Gastroesophageal sphincter (tissue), 4 donors: ENCODE measurements at regions not wholly inside any gene's neighbourhood (a gene's known extent, or its start where the extent isn't known, plus 50 kb on each side); places are given as distances from the start of the nearest gene placed in this dataset.

Experiments
- ATAC-seq: fragments of 150-250 bp; one replicate; pipeline ENCODE4 v1.9.1; 2016; ENCODE audit warnings: mild to moderate bottlenecking, moderate library complexity
- H3K27ac ChIP-seq, 4 donors: fragments of 200-600 bp; sonication (generic) in 3 of 4; 1 replicate in 3 of 4; 2 replicates in 1 of 4; pipeline ENCODE4 v1.5.1; 2016 to 2019
- H3K27me3 ChIP-seq: fragments of 200-600 bp; sonication (generic); one replicate; pipeline ENCODE4 v1.5.1; 2019
- H3K36me3 ChIP-seq, 2 donors: fragments of 200-600 bp; sonication (generic); one replicate each; pipeline ENCODE4 v1.5.1; 2019; ENCODE audit warnings: control low read depth in 1 of 2
- H3K4me1 ChIP-seq, 3 donors: fragments of 200-600 bp; sonication (generic); 1 replicate in 2 of 3; 2 replicates in 1 of 3; pipeline ENCODE4 v1.5.1; 2016 to 2019; ENCODE audit warnings: control low read depth in 2 of 3
- H3K4me3 ChIP-seq, 2 donors: fragments of 200-600 bp; sonication (generic); one replicate each; pipeline ENCODE4 v1.5.1; 2019; ENCODE audit warnings: mild to moderate bottlenecking in 1 of 2, moderate library complexity in 1 of 2
- H3K9me3 ChIP-seq, 3 donors: fragments of 200-600 bp; sonication (generic); one replicate each; pipeline ENCODE4 v1.5.1; 2017 to 2019; ENCODE audit warnings: control low read depth in 2 of 3
- CTCF ChIP-seq, 4 experiments: fragments of 200-600 bp in 2 of 4; fragments of 450-650 bp in 2 of 4; sonication (generic) in 1 of 4; IDR thresholded peaks; one replicate each; pipeline ENCODE4 v1.5.1; 2017 to 2019; ENCODE audit warnings: antibody characterized with exemption in 4 of 4, mild to moderate bottlenecking in 2 of 4, moderate library complexity in 2 of 4
- EP300 ChIP-seq: sonication (generic); formaldehyde crosslinking; IDR thresholded peaks from one replicate; pipeline ENCODE4 v1.6.1; 2017; ENCODE audit warnings: antibody characterized with exemption, mild to moderate bottlenecking
- POLR2A ChIP-seq, 2 donors: fragments of 450-650 bp; IDR thresholded peaks; one replicate each; pipeline ENCODE4 v1.6.1; 2017; ENCODE audit warnings: antibody characterized with exemption in 2 of 2, mild to moderate bottlenecking in 2 of 2, moderate library complexity in 1 of 2
- POLR2AphosphoS5 ChIP-seq: sonication (generic); formaldehyde crosslinking; IDR thresholded peaks from one replicate; pipeline ENCODE4 v1.6.1; 2017; ENCODE audit warnings: antibody characterized with exemption
- WGBS, 2 donors: methylation state at CpG; one replicate each; pipeline ENCODE4 v1.1.5; 2018; ENCODE audit warnings: low coverage in 1 of 2; 5-methylcytosine and 5-hydroxymethylcytosine counted together

- no peak for ATAC-seq
- no peak for TF ChIP-seq POLR2A (IDR thresholded peaks at IDR 0.05)
- TF ChIP-seq EP300: no peak
- no peak for TF ChIP-seq CTCF (IDR thresholded peaks at IDR 0.05)
- no peak for TF ChIP-seq POLR2AphosphoS5
- 49 to 52% methylated on average over 3 of the region's 3 CpGs for WGBS, 2 donors
These were observed 444.3 kb upstream of the NRSN1 start for GRCh38 chr6:23681743-23682142.

GRCh38 chr6:23688650-23689049, 437.4 kb upstream of the NRSN1 start:
- no peak for ATAC-seq
- WGBS, 2 donors: 34 to 83% methylated on average over 12 to 15 of the region's 15 CpGs
- no peak overlapping the region for H3K4me3 ChIP-seq
- TF ChIP-seq POLR2A (IDR thresholded peaks at IDR 0.05) (no peak), POLR2AphosphoS5 (no peak), EP300 (no peak), CTCF (IDR thresholded peaks at IDR 0.05) (no peak)
- H3K36me3 ChIP-seq: no peaks in the 10 kb centered on the region
- no peak overlapping the region for H3K27ac ChIP-seq
- no peaks in the 10 kb centered on the region for H3K9me3 ChIP-seq
- H3K4me1 ChIP-seq: peaks cover 0 to 19% (median 0%) of the 10 kb centered on the region in 3 donors
- no peaks in the 10 kb centered on the region for H3K27me3 ChIP-seq

More at GRCh38 chr6:23681743-23682142, 444.3 kb upstream of the NRSN1 start:
- Histone ChIP-seq H3K9me3 (no peaks in the 10 kb centered on the region), H3K27me3 (no peaks in the 10 kb centered on the region), H3K36me3 (no peaks in the 10 kb centered on the region), H3K4me1 (no peaks in the 10 kb centered on the region), H3K27ac (no peak overlapping the region), H3K4me3 (no peak overlapping the region)

- WGBS, 2 donors: 31 to 41% methylated on average over 4 to 5 of the region's 5 CpGs
- no peak for ATAC-seq
- H3K27me3 ChIP-seq: no peaks in the 10 kb centered on the region
- TF ChIP-seq EP300 (no peak), POLR2AphosphoS5 (no peak), CTCF (IDR thresholded peaks at IDR 0.05) (no peak), POLR2A (IDR thresholded peaks at IDR 0.05) (no peak)
- H3K9me3 ChIP-seq: no peaks in the 10 kb centered on the region
- H3K4me1 ChIP-seq: peaks cover 0 to 19% (median 0%) of the 10 kb centered on the region in 3 donors
- no peak overlapping the region for H3K27ac ChIP-seq
- no peak overlapping the region for H3K4me3 ChIP-seq
- no peaks in the 10 kb centered on the region for H3K36me3 ChIP-seq
These were observed 435.5 kb upstream of the NRSN1 start for GRCh38 chr6:23690453-23691049.

- Histone ChIP-seq H3K27ac (no peak overlapping the region), H3K9me3 (no peaks in the 10 kb centered on the region), H3K4me1 (peaks cover 0 to 22% (median 3%) of the 10 kb centered on the region in 3 donors), H3K36me3 (no peaks in the 10 kb centered on the region), H3K27me3 (no peaks in the 10 kb centered on the region), H3K4me3 (no peak overlapping the region)
- TF ChIP-seq POLR2A (IDR thresholded peaks at IDR 0.05) (no peak), EP300 (no peak), CTCF (IDR thresholded peaks at IDR 0.05) (no peak), POLR2AphosphoS5 (no peak)
- ATAC-seq: no peak
- 54 to 59% methylated on average over 2 of the region's 2 CpGs for WGBS, 2 donors
These were observed 433.8 kb upstream of the NRSN1 start for GRCh38 chr6:23692184-23692583.

GRCh38 chr6:23696992-23697391, 429.0 kb upstream of the NRSN1 start:
- ATAC-seq: no peak
- WGBS, 2 donors: 4 to 28% methylated on average over 3 to 4 of the region's 4 CpGs
- no peaks in the 10 kb centered on the region for H3K9me3 ChIP-seq
- no peaks in the 10 kb centered on the region for H3K27me3 ChIP-seq
- peaks cover 0 to 17% (median 3%) of the 10 kb centered on the region in 3 donors for H3K4me1 ChIP-seq
- TF ChIP-seq CTCF (IDR thresholded peaks at IDR 0.05) (no peak), POLR2A (IDR thresholded peaks at IDR 0.05) (no peak), POLR2AphosphoS5 (no peak), EP300 (no peak)
- no peak overlapping the region for H3K4me3 ChIP-seq
- H3K36me3 ChIP-seq: no peaks in the 10 kb centered on the region
- peak overlapping the region in 1 of 4 donors; percentile 23 for H3K27ac ChIP-seq
